K562 (cell line): ENCODE measurements at regions not wholly inside any gene's neighbourhood (a gene's known extent, or its start where the extent isn't known, plus 50 kb on each side); places are given as distances from the start of the nearest gene placed in this dataset.
A peak's percentile ranks its signal among the peaks of the same experiment; 100 is the strongest.

ENCODE experiments used
- ATAC-seq: fragments of 200-7000 bp; cut with Tn5 transposase; 3 replicates; pipeline ENCODE4 v1.9.1; 2020; ENCODE audit warnings: moderate library complexity
- BruUV-seq: library from RNA; stranded (reverse); fragments of 400-500 nt; replicated peaks from 2 replicates; lab custom pipeline; 2021; lab: Mats Ljungman, UMichigan
- CTCF ChIA-PET: fragments of 300-600 bp; formaldehyde crosslinking; extraction: SDS; loops from one replicate; lab custom pipeline; 2021; ENCODE audit warnings: low intra/inter-chr PET ratio; lab: Yijun Ruan, JAX
- POLR2A ChIA-PET: fragments of 300-600, 350-650 bp; sonication (Branson Sonifier 250); formaldehyde crosslinking; extraction: SDS; loops from one replicate; lab custom pipeline; 2021; ENCODE audit warnings: antibody characterized with exemption, inconsistent platforms; lab: Yijun Ruan, JAX
- DNase-seq, 4 experiments: peaks; one replicate each; pipeline versions ENCODE4 v3.0.0 to v3.0.0-alpha.2; 2011 to 2018; ENCODE audit warnings: low spot score in 3 of 4, mixed read lengths in 3 of 4; ENCODE audit errors: extremely low read depth in 1 of 4
- FAIRE-seq: peaks from 2 replicates; lab custom pipeline; 2011; peaks lifted over from hg19 to GRCh38; lab: Jason Lieb, UNC
- H2AFZ ChIP-seq: 2 replicates; pipeline ENCODE4 v1.6.0; 2011; ENCODE audit warnings: low read depth, low read length, control low read depth, inconsistent platforms
- H3K27ac ChIP-seq: fragments of 200-600 bp; 3 replicates; pipeline ENCODE4 v1.8.0; 2011; ENCODE audit warnings: low read depth, mild to moderate bottlenecking, control low read depth, inconsistent platforms, low read length, moderate library complexity, mixed read lengths; ENCODE audit errors: extremely low read depth
- H3K27me3 ChIP-seq, 2 experiments: fragments of 300-600 bp in 1 of 2; 2 replicates in 1 of 2; 3 replicates in 1 of 2; pipeline versions ENCODE4 v1.6.0 to v1.8.0; 2011; ENCODE audit warnings: inconsistent platforms in 2 of 2, low read length in 2 of 2, mild to moderate bottlenecking in 1 of 2, mixed read lengths in 1 of 2, moderate library complexity in 1 of 2; ENCODE audit not compliant: control insufficient read depth in 2 of 2, insufficient read depth in 2 of 2
- H3K36me3 ChIP-seq: fragments of 300-600 bp; 3 replicates; pipeline ENCODE4 v1.8.0; 2011; ENCODE audit warnings: mild to moderate bottlenecking, low read length, inconsistent platforms; ENCODE audit not compliant: control insufficient read depth, insufficient read depth
- H3K4me1 ChIP-seq, 2 experiments: fragments of 200-600 bp in 1 of 2; replicated peaks in 1 of 2; 2 replicates in 1 of 2; 3 replicates in 1 of 2; pipeline versions ENCODE4 v1.5.1 to v1.8.0; 2011; ENCODE audit warnings: inconsistent platforms in 2 of 2, low read length in 2 of 2, mild to moderate bottlenecking in 1 of 2, mixed read lengths in 1 of 2, moderate library complexity in 1 of 2; ENCODE audit not compliant: control insufficient read depth in 2 of 2, insufficient read depth in 2 of 2
- H3K4me2 ChIP-seq: 2 replicates; pipeline ENCODE4 v1.6.1; 2011; ENCODE audit warnings: low read length, control low read depth, inconsistent platforms, mixed read lengths; ENCODE audit not compliant: insufficient read depth
- H3K4me3 ChIP-seq: fragments of 200-600 bp; sonication (generic), shearing (Covaris generic); 2 replicates; pipeline ENCODE4 v1.5.1; 2016; ENCODE audit warnings: control low read depth, inconsistent platforms
- H3K79me2 ChIP-seq: fragments of 200-600 bp; 3 replicates; pipeline ENCODE4 v1.8.0; 2011; ENCODE audit warnings: low read length, inconsistent platforms; ENCODE audit not compliant: control insufficient read depth, insufficient read depth
- H3K9ac ChIP-seq, 2 experiments: 2 replicates each; pipeline versions ENCODE4 v1.6.0 to v1.6.1; 2011; ENCODE audit warnings: low read depth in 2 of 2, low read length in 2 of 2, control low read depth in 1 of 2, inconsistent platforms in 1 of 2, mild to moderate bottlenecking in 1 of 2, mixed read lengths in 1 of 2; ENCODE audit not compliant: insufficient read depth in 1 of 2
- H3K9me1 ChIP-seq: one replicate; pipeline ENCODE4 v1.6.0; 2011; ENCODE audit warnings: inconsistent platforms, mild to moderate bottlenecking, low read length, moderate library complexity; ENCODE audit not compliant: control insufficient read depth, insufficient read depth
- H3K9me3 ChIP-seq: replicated peaks from 2 replicates; pipeline ENCODE4 v1.5.1; 2011; ENCODE audit warnings: low read depth, low read length, inconsistent platforms; ENCODE audit not compliant: control insufficient read depth, insufficient read depth
- H4K20me1 ChIP-seq: replicated peaks from 2 replicates; pipeline ENCODE4 v1.6.1; 2011; ENCODE audit warnings: low read length, inconsistent platforms, mixed read lengths; ENCODE audit not compliant: control insufficient read depth, insufficient read depth
- ADNP ChIP-seq: fragments of 200-800 bp; sonication (Bioruptor generic); IDR thresholded peaks from 2 replicates; pipeline ENCODE4 v1.6.1; 2016; ENCODE audit warnings: missing genetic modification characterization, missing compliant biosample characterization
- ATF1 ChIP-seq, 2 experiments: fragments of 450-650 bp in 1 of 2; IDR thresholded peaks; 2 replicates each; pipeline ENCODE4 v1.6.1; 2016; ENCODE audit warnings: missing compliant biosample characterization in 1 of 2, missing genetic modification characterization in 1 of 2
- BRF1 ChIP-seq: IDR thresholded peaks from 3 replicates; pipeline ENCODE4 v1.6.1; 2011; ENCODE audit warnings: borderline replicate concordance, mild to moderate bottlenecking; ENCODE audit not compliant: insufficient read length; ENCODE audit errors: extremely low read depth
- CBX2 ChIP-seq: fragments of 200-600 bp; sonication (generic); IDR thresholded peaks from one replicate; pipeline ENCODE4 v1.6.1; 2012; ENCODE audit warnings: mild to moderate bottlenecking, low read length, inconsistent platforms; ENCODE audit not compliant: insufficient read depth, poor library complexity, severe bottlenecking
- CC2D1A ChIP-seq: fragments of 450-650 bp; IDR thresholded peaks from 2 replicates; pipeline ENCODE4 v1.6.1; 2017; ENCODE audit warnings: mild to moderate bottlenecking
- CCAR2 ChIP-seq: fragments of 200-400 bp; formaldehyde crosslinking; IDR thresholded peaks from 2 replicates; pipeline ENCODE4 v1.6.1; 2017; ENCODE audit warnings: mild to moderate bottlenecking, low read depth, low read length
- ETV5 ChIP-seq: sonication (generic); formaldehyde crosslinking; IDR thresholded peaks from 2 replicates; pipeline ENCODE4 v1.4.0; 2020; ENCODE audit warnings: low read depth, mild to moderate bottlenecking, missing genetic modification reagents
- FOS ChIP-seq: IDR thresholded peaks from 3 replicates; pipeline ENCODE4 v1.6.1; 2011; ENCODE audit not compliant: insufficient read length; ENCODE audit errors: extremely low read depth
- HOXB6 ChIP-seq: fragments of 250-450 bp; sonication (Bioruptor Pico); IDR thresholded peaks from 2 replicates; pipeline ENCODE4 v1.5.1; 2022; ENCODE audit warnings: mild to moderate bottlenecking, borderline replicate concordance
- MAFG ChIP-seq: fragments of 450-650 bp; conservative IDR thresholded peaks from 2 replicates; pipeline ENCODE4 v1.6.1; 2016; ENCODE audit warnings: missing genetic modification characterization, missing compliant biosample characterization
- NFRKB ChIP-seq: fragments of 450-650 bp; IDR thresholded peaks from 2 replicates; pipeline ENCODE4 v1.6.1; 2016; ENCODE audit warnings: low read depth
- PHF20 ChIP-seq: fragments of 450-650 bp; IDR thresholded peaks from 2 replicates; pipeline ENCODE4 v1.6.1; 2018; ENCODE audit not compliant: partially characterized antibody
- POLR2A ChIP-seq: fragments of 450-650 bp; conservative IDR thresholded peaks from 2 replicates; pipeline ENCODE4 v1.6.1; 2016
- RFX5 ChIP-seq: IDR thresholded peaks from 2 replicates; pipeline ENCODE4 v1.6.1; 2011; ENCODE audit warnings: low read depth, mild to moderate bottlenecking, improper control_type of control experiment, low read length
- XRCC5 ChIP-seq: fragments of 200-400 bp; formaldehyde crosslinking; IDR thresholded peaks from 2 replicates; pipeline ENCODE4 v1.6.1; 2017; ENCODE audit warnings: low read depth, mild to moderate bottlenecking, low read length
- ZNF263 ChIP-seq: sonication (generic); formaldehyde crosslinking; IDR thresholded peaks from 2 replicates; pipeline ENCODE4 v1.8.0; 2022; ENCODE audit warnings: mild to moderate bottlenecking, missing genetic modification reagents, borderline replicate concordance
- ZNF316 ChIP-seq: fragments of 450-650 bp; IDR thresholded peaks from 2 replicates; pipeline ENCODE4 v1.6.1; 2016
- ZNF444 ChIP-seq: fragments of 250-450 bp; sonication (Bioruptor Pico); IDR thresholded peaks from 2 replicates; pipeline ENCODE4 v1.4.0; 2020; ENCODE audit warnings: mild to moderate bottlenecking, moderate library complexity
- WGBS: fragments of 100-300 bp; shearing (Covaris generic); methylation state at CpG from one replicate; pipeline ENCODE4 v1.1.6; 2016; ENCODE audit warnings: low coverage, mixed read lengths; ENCODE audit not compliant: insufficient coverage; ENCODE audit errors: missing lambda C conversion rate; 5-methylcytosine and 5-hydroxymethylcytosine counted together
- in situ Hi-C: fragments of 300-500 bp; cut with MboI; formaldehyde crosslinking; loops from 4 replicates; pipeline ENCODE4 v1.15.0; 2018; ENCODE audit warnings: inconsistent platforms, mixed read lengths
- intact Hi-C: fragments of 100-400 bp; cut with micrococcal nuclease; formaldehyde crosslinking; loops from 2 replicates; pipeline ENCODE4 v1.14.2; 2022

DNA sequence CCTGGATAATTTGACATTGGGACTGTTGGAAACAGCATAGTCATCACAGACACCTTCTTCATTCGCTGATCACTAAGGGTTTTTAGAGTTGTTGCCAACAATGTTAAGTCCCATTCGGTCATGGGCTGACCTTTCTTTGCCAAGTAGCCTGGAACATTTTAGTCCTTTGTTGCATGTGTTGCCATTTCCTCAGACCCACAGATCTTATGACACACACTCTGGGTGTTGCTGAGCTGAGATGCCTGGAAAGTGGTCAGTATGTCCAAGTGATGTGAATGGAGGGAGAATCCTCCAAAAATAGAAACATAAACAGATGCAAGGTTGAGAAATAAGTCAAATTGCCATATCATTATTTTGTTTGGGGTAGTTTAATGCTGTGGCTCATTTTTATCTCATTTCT is 61.5 kb upstream of the GJA5 start:
- WGBS = 2% methylated on average over 2 of the region's 2 CpGs
- ChIA-PET POLR2A (interaction anchor here (0.6 kb wide), 1 partner anchor 146 kb away, joined by 3 read pairs; no protein-coding TSS in a partner anchor), CTCF (no interaction called here)
- intact Hi-C loops = no loop called here
- H3K4me3 ChIP-seq = no peak overlapping the region
- H3K4me2 ChIP-seq = no peak overlapping the region
- in situ Hi-C loops = no loop called here
- H3K27ac ChIP-seq = no peak overlapping the region
- H3K4me1 ChIP-seq = no peaks in the 10 kb centered on the region
- no peaks in the 10 kb centered on the region for H3K9me3 ChIP-seq
- peaks cover 0 to 8% of the 10 kb centered on the region in 2 experiments; a peak in 1 of 5 replicates for H3K27me3 ChIP-seq
- ATAC-seq (no peak), DNase-seq (no peak), FAIRE-seq (no peak)
- H3K36me3 ChIP-seq = no peaks in the 10 kb centered on the region
- no peaks in the 10 kb centered on the region for H4K20me1 ChIP-seq
- H3K9me1 ChIP-seq = no peaks in the 10 kb centered on the region
- TF ChIP-seq MAFG (tag) (peak; percentile 48), ZNF316 (peak; percentile 41; the same call in 1 of the 2 replicates), XRCC5 (no peak)
- H3K9ac ChIP-seq = no peak overlapping the region
- H3K79me2 ChIP-seq = no peaks in the 10 kb centered on the region
- no TSS peak for BruUV-seq
- H2AFZ ChIP-seq = no peak overlapping the region

GRCh38 chr1:147822292-147822691 is 61.9 kb upstream of the GJA5 start:
- Histone ChIP-seq H3K9me1 (no peaks in the 10 kb centered on the region), H3K4me3 (no peak overlapping the region), H3K4me2 (no peak overlapping the region), H4K20me1 (no peaks in the 10 kb centered on the region), H3K9me3 (no peaks in the 10 kb centered on the region), H3K27ac (no peak overlapping the region), H3K4me1 (no peaks in the 10 kb centered on the region), H3K27me3 (peaks cover 0 to 6% of the 10 kb centered on the region in 2 experiments; a peak in 1 of 5 replicates), H2AFZ (no peak overlapping the region), H3K79me2 (no peaks in the 10 kb centered on the region), H3K9ac (no peak overlapping the region), H3K36me3 (no peaks in the 10 kb centered on the region)
- in situ Hi-C loops (no loop called here), intact Hi-C loops (no loop called here)
- CTCF ChIA-PET = no interaction called here
- POLR2A ChIA-PET = interaction anchor here (0.6 kb wide), 1 partner anchor 146 kb away, joined by 3 read pairs; no protein-coding TSS in a partner anchor
- BruUV-seq = no TSS peak
- DNase-seq = no peak
- WGBS = 0% methylated on average over 1 of the region's 1 CpG
- FAIRE-seq = no peak
- no peak for ATAC-seq
- TF ChIP-seq FOS (no peak), HOXB6 (CRISPR knock-in tag) (no peak), NFRKB (no peak), CC2D1A (no peak), ETV5 (CRISPR knock-in tag) (no peak), POLR2A (no peak), ZNF444 (no peak), PHF20 (no peak), ZNF263 (no peak), ATF1 (CRISPR knock-in tag; IDR thresholded peaks at IDR 0.05) (no peak), ATF1 (tag; IDR thresholded peaks at IDR 0.05) (no peak), CBX2 (no peak), ADNP (no peak), BRF1 (no peak), CCAR2 (no peak), RFX5 (no peak)
